CD4-positive, alpha-beta T cell treated with Interleukin-10 for 1 hour (primary cell): ENCODE measurements at regions not wholly inside any gene's neighbourhood (a gene's known extent, or its start where the extent isn't known, plus 50 kb on each side); places are given as distances from the start of the nearest gene placed in this dataset.
"Not testable (repeated sequence)": the region's sequence is repeated elsewhere in the genome, so short reads cannot be mapped to it uniquely, and the experiment has no call there.

Experiments used
- DNase-seq: peaks from one replicate; pipeline ENCODE4 v3.0.0-alpha.2; 2020

DNA sequence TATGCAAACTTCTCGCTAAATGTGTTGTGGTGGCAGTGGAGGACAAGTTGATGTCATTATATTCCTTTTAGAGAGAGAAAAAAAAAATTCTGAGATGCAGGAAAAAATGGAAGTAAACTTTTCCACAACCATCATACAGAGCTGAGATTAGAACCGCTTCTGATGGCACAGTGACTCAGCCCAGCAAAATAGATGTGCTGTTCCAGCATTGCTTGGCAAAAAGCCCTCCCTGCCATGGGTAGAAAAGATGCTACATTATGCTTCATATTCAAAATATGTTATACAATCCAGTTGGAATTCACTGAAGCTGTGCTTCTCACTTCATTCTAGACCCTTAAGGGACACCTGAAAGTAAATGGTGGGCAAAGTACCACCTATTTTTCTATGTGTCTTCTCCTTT is 1047.6 kb upstream of the FANCL start:
- DNase-seq, result no peak

DNA sequence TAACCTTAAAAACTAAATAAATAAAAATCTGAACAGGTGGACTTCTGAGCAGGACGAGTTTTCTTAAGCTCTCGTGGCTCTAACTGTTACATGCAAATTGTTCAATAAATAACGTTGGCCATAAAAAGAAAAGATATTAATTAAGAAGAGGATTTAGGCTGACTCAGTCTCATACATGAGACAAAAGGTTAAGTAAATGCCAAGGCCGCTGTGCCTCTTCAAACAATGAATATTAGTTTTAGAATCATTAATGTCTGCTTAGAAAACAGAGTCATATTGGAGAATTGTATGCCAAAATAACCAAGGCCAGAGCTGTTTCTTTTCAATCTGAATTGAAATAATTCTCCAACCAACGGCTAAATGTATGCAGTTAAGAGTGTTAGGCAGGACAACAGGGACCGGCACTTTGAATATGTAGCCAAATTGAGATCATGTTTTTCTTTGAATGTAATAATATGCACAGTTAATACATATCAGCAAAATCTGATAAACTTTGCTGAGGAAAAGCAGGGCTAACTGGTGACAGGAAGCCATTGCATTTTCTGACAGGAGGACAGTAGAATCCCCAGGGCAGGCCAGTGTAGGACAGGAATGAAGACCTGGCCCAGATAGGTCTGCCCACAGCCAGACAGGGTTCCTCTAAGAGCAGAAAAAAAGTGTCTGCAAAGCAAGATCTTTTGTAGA is 1041.4 kb upstream of the FANCL start:
- no peak for DNase-seq

DNA sequence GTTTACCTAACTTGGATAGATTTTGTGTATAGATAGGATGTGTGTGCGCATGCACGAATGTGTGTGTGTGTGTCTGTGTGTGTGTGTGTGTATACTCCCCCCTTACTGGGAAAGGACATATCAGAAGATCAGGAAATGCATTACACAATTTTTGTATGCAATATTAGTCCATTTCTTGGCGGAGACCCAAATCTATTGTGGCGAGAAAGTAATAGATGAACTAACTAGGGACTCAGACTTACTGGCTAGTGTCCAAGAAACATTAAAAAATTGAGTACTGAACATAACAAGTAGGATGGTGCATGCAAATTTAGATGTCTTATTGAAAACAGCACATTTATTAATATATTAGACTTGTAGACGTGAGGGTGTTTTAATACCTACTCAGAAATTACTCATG is 1036.5 kb upstream of the FANCL start:
- no peak for DNase-seq

DNA sequence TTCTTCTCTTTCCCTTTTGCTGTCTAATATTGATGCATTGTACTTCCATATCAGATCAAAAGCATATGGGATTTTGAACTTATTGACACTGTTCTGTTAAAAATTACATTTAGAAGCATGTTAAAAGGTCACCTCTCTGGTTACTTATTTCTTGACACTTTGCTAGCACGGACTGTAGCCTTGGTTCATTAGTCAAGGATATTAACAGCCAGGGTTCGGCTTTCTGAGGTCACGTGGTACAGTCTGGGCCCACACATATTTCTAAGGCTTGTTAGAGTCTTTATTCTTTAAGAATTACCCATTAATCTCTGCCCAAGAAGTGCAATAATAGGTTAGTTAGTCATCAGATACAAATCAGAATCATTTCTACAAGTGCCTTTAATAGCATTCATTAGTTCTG is 1035.8 kb upstream of the FANCL start:
- no peak for DNase-seq

DNA sequence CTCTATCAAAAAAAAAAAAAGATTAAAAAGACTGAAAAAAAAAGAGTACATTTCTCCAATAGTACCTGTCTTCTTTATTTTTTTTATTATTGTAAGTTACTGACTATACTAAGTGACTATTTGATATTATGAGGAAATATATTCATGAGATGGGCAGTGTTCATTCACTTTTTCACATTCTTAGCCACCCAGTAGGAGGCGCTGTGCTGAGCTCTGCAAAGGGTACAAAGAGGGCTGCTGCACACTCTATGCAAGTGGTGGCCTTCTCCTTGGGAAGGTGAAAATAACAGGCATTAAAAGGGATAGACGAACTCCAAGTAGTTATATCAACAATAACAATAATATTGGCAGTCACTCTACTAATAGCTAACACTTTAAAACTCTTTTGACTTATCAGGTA is 1034.9 kb upstream of the FANCL start:
- no peak for DNase-seq

DNA sequence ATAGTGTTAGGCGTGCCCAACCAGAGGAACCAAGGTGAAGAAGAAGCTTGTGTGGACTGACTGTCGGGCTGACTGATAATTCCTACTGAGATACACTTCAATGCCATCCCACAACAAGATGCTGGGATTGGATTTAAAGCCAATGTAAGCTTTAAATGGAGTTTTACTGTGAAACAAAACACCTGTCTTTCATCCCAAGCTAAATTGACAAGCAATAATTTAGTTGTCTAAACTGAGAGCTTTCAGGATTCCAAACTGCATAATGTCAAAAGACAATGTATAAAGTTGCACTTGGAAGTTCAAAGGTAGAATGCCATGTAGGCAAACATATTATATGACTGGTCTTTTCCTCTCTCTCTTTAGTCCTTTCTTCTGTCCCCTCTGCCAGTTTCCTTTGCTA is 1025.3 kb upstream of the FANCL start:
- no peak for DNase-seq

DNA sequence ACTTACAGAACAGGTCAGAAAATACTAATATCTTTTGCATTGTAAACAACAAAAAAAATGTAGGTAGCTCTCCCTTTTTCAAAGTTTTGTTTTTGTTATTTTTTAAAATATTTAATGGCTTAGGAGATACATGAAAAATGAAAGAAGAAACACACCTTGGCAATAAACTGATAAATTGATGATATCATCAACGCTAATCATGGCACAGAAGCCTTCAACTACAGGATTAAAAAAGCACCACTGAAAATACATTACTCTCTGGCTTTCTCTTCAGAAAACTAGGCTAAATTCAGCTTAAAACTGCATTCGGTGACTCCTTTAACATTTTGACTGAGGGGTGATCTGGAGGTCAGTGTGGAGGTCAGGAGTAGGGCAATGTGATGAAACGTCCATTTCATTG is 1018.8 kb upstream of the FANCL start:
- DNase-seq, result no peak

DNA sequence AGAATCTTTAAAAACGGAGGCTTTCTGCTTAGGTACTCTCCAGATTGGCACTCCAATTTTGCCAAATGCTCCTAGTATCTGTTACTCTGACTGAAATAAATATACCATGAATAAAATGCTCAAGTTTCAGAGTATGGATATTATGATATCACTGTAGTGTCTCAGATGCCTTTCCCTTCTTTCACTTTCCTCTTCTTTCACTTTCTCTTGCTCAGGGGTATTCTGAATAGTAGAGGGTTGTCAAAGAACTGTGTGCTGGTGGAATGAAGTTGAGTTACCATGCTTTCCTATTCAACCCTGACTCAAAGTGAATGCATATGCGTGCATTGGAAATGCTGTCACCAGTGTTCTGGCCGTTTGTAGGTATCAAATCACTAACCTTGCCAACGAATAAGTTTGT is 1015.2 kb upstream of the FANCL start:
- DNase-seq, result no peak

DNA sequence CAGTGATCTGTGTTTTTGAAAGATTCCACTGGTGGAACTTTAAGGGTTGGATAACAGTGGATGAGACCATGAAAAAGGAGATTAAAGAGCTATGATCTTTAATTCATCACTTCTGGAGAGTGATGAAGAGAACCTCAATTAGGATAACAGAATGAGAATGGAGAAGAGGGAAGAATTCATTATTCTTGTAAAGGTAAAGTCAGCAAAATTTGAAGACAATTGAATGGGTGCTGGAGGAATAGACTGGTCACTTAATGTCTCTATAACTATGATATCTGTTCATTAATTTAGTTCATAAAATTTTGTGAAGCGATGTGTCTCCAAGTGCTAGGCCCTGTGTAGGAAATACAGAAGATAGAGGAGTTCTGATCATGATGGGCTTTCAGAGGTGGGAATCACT is 1013.2 kb upstream of the FANCL start:
- DNase-seq, result no peak

DNA sequence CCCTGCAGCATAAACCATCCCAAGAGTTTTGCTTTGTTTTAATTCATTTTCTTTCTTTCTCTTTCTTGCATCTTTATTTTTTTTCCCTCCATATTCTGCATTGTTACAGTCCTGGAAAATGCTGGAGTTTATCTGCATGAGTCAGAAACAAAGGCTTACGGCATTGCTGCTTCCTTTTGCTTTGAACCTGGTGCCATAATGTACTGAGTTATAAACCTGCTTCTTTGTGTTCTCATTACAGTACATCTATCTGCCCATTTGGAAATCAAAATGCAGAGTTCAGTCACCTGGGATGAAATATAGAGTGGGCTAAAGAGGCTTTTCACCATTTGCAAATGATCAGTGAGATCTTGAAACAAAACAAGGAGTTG is 1009.2 kb upstream of the FANCL start:
- DNase-seq, result no peak

DNA sequence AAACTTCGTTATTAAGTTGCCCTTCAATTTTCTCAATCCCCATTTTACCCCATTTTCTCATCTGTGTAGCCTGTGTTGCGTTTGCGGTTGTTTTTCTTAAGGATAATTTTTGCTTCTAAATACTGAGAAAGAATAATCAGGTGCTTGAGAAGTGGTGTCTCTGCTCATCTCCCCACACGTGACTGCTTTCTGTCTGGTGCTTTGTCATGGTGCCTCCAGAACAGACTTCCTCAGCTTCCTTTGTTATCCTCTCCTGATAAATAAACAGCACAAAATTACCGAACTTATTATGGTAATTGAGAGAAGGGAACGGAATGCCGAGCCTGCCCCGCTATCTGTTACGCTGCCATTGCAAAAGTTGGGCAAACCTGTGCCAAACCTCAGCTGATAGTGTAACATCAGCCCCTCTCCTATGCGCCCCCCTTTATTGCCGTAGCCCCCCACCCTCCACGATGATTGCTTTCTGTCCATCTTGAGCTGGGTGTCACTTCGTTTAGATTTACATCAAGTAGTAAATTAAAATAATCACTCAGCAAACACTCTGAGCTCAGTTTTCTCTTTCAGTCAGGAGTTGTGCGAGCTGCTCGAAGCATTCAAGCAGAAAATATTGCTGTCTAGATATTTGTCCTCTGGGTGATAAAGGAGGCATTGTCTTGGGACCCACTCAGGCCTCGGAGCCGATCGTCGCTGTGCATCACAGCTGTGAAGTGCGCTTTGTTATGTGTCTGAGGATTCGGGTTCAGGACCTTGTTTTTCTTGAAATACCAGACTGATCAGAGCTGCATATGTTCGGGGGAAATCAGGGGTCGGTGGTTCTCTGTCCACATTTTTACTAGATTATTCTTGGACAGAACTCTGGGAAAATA is 1008.5 kb upstream of the FANCL start:
- DNase-seq, result no peak

DNA sequence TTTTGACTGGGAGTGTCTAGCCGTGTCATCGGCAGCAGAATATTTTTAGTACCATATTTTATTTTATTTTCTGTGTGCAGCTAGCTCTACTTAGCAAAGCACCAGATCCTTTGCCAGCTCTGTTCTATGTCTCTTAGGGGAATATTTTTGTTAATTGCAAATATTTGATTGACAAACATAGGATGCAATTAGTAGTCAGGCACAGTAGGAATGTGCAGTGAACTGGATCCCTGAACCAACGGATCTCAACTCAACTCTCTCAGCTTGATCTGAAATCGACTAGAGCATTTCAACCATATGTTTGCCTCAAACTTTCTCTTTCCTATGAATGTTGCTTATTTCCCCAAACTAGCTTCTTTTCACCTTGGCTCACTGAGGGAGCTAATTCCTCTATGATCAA is 998.0 kb upstream of the FANCL start:
- DNase-seq, result no peak

DNA sequence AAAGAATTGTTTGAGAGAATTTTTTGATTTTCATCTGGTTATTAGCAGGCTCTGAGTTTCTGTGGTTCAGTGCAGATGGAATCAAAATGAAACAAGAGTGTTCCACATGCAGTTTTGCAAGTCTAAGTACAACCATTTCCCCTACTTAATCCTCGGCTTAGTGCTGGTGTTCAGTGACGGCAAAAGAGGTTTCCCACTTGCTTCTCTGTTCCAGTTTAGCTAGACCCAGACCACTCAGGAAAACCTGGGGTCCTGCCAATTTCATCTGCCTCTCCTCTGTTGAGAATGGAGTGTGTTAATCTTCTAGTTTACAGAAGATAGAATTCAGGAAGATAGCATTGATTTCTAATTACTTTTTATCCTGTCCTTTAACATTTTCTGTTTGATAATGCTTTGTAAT is 996.2 kb upstream of the FANCL start:
- no peak for DNase-seq

DNA sequence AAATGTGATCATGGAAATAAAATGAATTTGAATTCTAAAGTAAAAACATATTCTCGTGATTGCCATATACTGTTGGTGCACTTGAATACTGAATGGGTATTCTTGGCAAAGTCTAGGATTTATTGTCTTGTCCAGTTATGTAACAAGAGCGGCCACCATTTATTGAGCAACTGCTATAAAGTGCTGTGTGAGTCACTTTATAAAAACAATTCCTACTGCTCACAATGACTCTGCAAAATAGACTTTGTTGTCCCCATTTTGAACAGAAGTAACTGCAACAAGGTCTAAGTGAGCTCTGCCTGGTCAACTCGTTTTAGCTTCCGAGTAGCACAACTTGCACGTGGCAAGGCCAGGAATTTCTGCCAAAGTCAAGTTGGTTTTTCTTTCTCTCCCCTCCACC is 995.6 kb upstream of the FANCL start:
- DNase-seq, result no peak

DNA sequence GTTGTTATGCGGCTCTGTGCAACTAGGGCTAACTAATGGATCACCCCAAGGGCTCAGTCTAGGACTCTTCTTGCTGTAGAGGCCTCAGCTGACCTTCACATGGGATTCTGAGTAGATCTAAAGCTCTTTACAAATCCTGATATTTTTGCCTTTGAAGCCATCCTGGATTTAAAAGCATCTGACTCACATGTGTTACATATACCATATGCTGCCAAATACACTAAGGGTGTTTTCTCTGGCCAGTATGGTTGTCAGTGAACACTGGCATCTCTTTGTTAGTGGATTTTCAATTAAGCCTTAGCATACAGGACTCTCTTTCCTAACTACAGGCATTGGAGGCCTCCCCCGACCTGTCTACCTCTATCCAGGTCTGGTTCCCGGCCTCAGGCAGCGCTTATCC is 992.8 kb upstream of the FANCL start:
- no peak for DNase-seq

DNA sequence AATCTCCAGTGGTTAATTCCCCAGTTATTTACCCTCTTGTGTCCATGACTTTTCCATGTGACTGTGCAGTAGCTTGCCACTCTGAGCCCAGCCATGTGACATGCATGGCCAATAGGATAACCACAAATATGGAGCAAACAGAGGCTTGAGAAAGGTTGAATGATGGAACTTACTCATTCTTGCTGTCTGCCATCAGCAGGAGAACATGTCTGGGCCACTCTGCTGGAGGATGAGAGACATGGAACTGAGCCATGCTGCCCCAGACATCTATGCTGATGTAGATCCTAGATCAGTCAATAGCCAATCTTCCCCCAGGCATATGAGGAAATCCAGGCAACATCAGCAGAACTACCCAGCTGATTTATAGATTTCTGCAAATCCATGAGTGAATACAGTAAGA is 992.3 kb upstream of the FANCL start:
- DNase-seq, result no peak

DNA sequence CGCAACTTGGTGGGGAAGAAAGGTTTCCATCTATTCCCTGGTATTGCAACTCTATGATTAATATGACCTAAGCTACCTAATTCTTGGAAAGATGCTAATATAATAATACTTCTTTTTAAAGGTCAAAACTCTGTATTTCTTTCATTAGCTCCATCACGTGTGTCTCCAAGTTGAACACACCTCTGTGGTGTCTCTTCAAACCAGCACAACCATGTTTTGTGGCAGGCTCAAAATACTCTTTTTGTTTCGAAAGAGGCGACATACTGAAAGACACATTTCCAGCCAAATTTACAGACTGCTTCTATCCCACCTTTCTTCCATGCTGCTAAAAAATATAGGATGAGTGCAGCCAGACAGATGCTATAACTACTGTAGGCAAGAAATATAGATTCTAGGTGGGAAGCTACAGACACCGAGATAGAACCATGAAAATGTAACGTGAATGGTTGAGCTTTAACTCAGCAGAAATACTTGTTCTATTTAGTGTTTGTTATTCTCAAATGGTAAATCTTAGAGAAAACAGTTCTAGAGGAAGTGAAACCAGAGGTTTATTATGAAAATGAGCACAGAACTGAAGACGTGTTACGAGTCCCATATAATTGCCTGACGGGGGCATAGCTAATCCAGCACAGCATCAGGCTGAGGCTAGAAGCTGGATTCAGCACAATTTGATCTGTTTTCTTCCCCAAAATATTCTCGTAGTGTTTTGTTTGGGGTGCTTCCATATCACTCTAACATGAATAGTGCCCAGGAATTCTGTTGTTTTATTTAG is 991.5 kb upstream of the FANCL start:
- DNase-seq, result no peak

DNA sequence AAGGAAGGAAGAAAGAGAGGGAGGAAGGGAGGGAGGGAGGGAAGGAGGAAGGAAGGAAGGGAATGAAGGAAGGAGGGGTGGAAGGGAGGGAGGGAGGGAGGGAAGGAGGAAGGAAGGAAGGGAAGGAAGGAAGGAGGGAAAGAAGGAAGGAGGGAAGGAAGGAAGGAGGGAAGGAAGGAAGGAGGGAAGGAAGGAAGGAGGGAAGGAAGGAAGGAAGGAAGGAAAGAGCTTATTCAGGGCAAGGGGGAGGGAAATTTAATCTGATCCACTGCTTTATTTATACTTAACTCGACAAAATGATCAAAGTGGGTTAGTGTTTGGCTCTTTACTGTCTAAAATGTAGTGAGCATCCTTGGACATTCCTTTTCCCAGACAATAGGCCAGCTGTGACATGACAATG is 985.2 kb upstream of the FANCL start:
- not testable (repeated sequence) for DNase-seq

DNA sequence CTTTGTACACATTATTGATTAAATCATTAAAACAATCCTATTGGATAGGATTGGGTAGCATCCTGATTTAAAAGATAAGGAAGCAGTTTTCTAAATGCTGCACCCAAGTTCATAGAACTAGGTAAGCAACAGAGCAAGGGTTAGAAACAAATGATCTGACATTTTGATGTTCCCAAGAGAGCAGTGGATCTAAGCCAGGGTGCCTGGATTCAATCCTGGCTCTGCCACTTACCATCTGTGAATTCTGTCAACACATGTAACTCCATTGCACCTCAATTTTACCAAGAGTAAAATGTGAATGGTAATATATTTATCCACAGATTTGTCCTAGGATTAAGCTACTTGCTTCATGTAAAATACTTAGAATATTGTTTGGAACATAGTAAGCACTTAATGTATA is 982.6 kb upstream of the FANCL start:
- DNase-seq, result no peak

DNA sequence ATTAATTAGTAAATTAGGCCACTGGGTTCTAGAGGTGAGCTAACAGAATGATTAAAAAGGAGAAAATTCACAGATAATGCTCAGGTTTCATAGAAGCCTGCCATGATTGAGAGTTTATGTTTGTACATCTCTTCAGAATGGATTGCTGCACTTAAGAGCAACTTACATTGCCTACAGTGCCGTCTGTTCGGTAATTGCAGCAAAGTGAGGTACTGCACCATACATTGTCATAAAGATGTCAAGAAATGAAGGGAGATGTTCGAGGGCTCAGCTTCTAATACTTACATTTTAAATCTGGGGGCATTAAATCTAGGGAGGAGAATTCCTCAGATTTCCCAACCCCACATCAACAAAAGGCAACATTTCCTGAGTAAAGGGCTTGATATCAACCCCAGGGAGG is 976.2 kb upstream of the FANCL start:
- DNase-seq, result no peak

DNA sequence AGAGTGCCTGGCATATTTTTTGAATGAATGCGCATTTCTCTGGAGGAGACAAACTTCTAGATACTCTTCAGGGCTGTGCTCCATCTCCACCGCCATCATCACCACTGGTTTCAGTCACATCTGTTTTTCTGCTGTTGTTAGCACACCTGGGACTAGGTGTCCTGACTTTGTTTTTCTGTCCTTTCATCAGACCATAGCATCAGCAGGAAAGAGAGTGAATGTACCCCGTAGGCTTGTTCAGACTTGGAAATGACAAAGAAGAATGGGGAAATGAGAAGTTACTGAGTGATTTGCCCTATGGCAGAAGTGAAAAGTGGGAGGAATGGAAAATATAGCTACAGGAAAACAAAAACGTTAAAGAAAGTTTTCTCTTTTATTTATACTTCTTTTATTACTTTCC is 965.2 kb upstream of the FANCL start:
- DNase-seq, result no peak

DNA sequence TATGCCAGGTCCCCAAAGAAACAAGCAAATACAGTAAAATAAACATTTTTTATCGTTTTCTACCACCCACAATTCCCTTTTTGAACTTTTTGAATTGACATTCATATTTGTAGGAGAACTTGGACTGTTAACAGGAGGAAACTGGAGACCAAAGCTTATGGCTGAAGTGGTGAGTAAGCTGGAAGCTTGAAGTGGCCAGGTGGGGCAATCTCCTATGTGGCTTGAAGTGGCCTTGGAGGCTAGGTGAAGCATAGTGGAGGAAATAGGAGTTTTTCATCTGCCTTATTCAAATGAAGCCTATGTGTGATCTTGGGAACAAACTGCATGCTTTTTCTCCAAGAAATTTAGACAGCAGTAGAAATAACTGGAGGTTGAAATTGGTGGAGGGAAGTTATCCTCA is 962.9 kb upstream of the FANCL start:
- no peak for DNase-seq

DNA sequence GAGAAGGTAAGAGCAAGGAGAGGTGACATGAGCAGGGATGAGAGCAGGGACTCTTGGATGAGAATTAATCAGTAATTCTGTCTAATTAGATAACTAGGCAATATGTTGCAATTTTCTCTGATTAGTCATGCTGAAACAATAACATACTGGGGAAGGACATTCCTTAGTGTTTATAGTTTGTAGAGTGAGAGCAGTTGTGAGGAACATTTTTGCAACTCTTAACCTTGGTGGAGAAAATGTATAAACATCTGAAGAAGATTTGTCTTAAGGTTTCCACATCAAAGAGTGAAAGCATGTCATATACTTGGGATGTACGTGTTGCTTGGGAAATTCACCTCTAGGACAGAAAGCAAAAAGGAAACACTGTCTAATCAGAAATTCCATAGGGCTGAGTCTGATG is 955.4 kb upstream of the FANCL start:
- no peak for DNase-seq

DNA sequence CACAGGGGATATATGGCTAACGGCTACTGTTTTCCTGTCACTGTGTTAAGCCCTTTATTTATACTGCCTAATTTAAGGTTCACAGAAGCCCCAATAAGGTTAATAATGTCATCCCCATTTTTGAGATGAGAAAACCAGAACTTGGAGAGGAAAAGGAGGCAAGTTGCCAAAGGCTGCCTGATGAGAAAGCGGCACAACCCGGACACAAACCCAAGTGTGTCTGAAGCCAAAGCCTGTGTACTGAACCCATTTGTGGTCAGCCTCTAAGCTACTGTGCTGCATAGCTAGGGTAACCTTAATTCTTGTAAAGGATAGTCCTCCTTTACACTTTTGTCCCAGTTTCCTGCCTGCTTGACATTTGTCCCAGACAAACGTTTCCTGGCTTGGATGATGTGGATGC is 954.7 kb upstream of the FANCL start:
- no peak for DNase-seq
